Trophoblast cell (in vitro differentiated cells and primary cell): ENCODE measurements at regions not wholly inside any gene's neighbourhood (a gene's known extent, or its start where the extent isn't known, plus 50 kb on each side); places are given as distances from the start of the nearest gene placed in this dataset.

Experiments
- DNase-seq, 2 donors: peaks; one replicate each; pipeline ENCODE4 v3.0.0-alpha.2; 2016
- H2AFZ ChIP-seq: 2 replicates; pipeline ENCODE4 v1.6.1; 2013; ENCODE audit warnings: low read length, moderate library complexity, mild to moderate bottlenecking; ENCODE audit not compliant: insufficient read depth, poor library complexity
- H2AK5ac ChIP-seq: 2 replicates; pipeline ENCODE4 v1.6.1; 2013; ENCODE audit warnings: mild to moderate bottlenecking, low read length
- H2BK120ac ChIP-seq: 2 replicates; pipeline ENCODE4 v1.6.1; 2013; ENCODE audit warnings: low read length, mild to moderate bottlenecking, moderate library complexity; ENCODE audit not compliant: insufficient read depth, poor library complexity
- H2BK12ac ChIP-seq: 2 replicates; pipeline ENCODE4 v1.6.1; 2013; ENCODE audit warnings: mild to moderate bottlenecking, low read length, moderate library complexity
- H2BK5ac ChIP-seq: 2 replicates; pipeline ENCODE4 v1.6.1; 2013; ENCODE audit warnings: low read length, low read depth, moderate library complexity, mild to moderate bottlenecking; ENCODE audit not compliant: poor library complexity
- H3K14ac ChIP-seq: 2 replicates; pipeline ENCODE4 v1.6.1; 2013; ENCODE audit warnings: mild to moderate bottlenecking, low read length
- H3K18ac ChIP-seq: 2 replicates; pipeline ENCODE4 v1.6.1; 2013; ENCODE audit warnings: mild to moderate bottlenecking, low read length
- H3K23ac ChIP-seq: 2 replicates; pipeline ENCODE4 v1.6.1; 2013; ENCODE audit warnings: low read length
- H3K27ac ChIP-seq: 2 replicates; pipeline ENCODE4 v1.5.1; 2013; ENCODE audit warnings: low read depth, mild to moderate bottlenecking, inconsistent platforms, low read length, moderate library complexity
- H3K27me3 ChIP-seq: 2 replicates; pipeline ENCODE4 v1.6.1; 2013; ENCODE audit warnings: inconsistent platforms, mild to moderate bottlenecking, low read length, moderate library complexity; ENCODE audit not compliant: insufficient read depth
- H3K36me3 ChIP-seq, 2 experiments: 1 replicate in 1 of 2; 2 replicates in 1 of 2; pipeline ENCODE4 v1.6.1; 2013; ENCODE audit warnings: low read length in 2 of 2, mild to moderate bottlenecking in 2 of 2, moderate library complexity in 1 of 2; ENCODE audit not compliant: insufficient read depth in 2 of 2, control insufficient read depth in 1 of 2
- H3K4ac ChIP-seq: 2 replicates; pipeline ENCODE4 v1.6.1; 2013; ENCODE audit warnings: low read depth, mild to moderate bottlenecking, low read length, moderate library complexity
- H3K4me1 ChIP-seq, 2 experiments: 1 replicate in 1 of 2; 2 replicates in 1 of 2; pipeline ENCODE4 v1.6.1; 2013; ENCODE audit warnings: low read length in 2 of 2, mild to moderate bottlenecking in 2 of 2, moderate library complexity in 1 of 2; ENCODE audit not compliant: insufficient read depth in 2 of 2, control insufficient read depth in 1 of 2
- H3K4me2 ChIP-seq: 2 replicates; pipeline ENCODE4 v1.6.1; 2013; ENCODE audit warnings: inconsistent platforms, mild to moderate bottlenecking, low read length, moderate library complexity
- H3K4me3 ChIP-seq: 2 replicates; pipeline ENCODE4 v1.5.1; 2013; ENCODE audit warnings: mild to moderate bottlenecking, low read depth, low read length, inconsistent platforms
- H3K79me1 ChIP-seq: one replicate; pipeline ENCODE4 v1.6.1; 2013; ENCODE audit warnings: low read length
- H3K79me2 ChIP-seq: 2 replicates; pipeline ENCODE4 v1.6.1; 2013; ENCODE audit warnings: low read length, mild to moderate bottlenecking; ENCODE audit not compliant: control insufficient read depth, insufficient read depth, poor library complexity
- H3K9ac ChIP-seq: 2 replicates; pipeline ENCODE4 v1.6.1; 2013; ENCODE audit warnings: mild to moderate bottlenecking, low read length
- H3K9me3 ChIP-seq: 2 replicates; pipeline ENCODE4 v1.6.1; 2013; ENCODE audit warnings: low read depth, mild to moderate bottlenecking, control low read depth, inconsistent platforms, low read length; ENCODE audit not compliant: insufficient read depth
- H4K12ac ChIP-seq: 2 replicates; pipeline ENCODE4 v1.6.1; 2013; ENCODE audit warnings: low read depth, mild to moderate bottlenecking, low read length, moderate library complexity
- H4K8ac ChIP-seq: 2 replicates; pipeline ENCODE4 v1.6.1; 2013; ENCODE audit warnings: low read depth, mild to moderate bottlenecking, low read length, moderate library complexity
- H4K91ac ChIP-seq: one replicate; pipeline ENCODE4 v1.6.1; 2013; ENCODE audit warnings: low read depth, mild to moderate bottlenecking, low read length, moderate library complexity
- WGBS: extraction: QIAGEN DNeasy Blood & Tissue Kit; methylation state at CpG from one replicate; pipeline ENCODE4 v1.1.7; 2013; ENCODE audit warnings: missing lambda C conversion rate; ENCODE audit not compliant: insufficient read length, insufficient coverage; ENCODE audit errors: extremely low coverage; 5-methylcytosine and 5-hydroxymethylcytosine counted together

GRCh38 chr3:104578558-104578957 is 788.2 kb upstream of the ALCAM start:
- no peak overlapping the region for H3K9ac ChIP-seq
- H3K4me3 ChIP-seq: no peak overlapping the region
- no peak overlapping the region for H2AK5ac ChIP-seq
- no peak overlapping the region for H4K8ac ChIP-seq
- H3K14ac ChIP-seq: no peak overlapping the region
- H4K12ac ChIP-seq: no peak overlapping the region
- no peak overlapping the region for H2BK120ac ChIP-seq
- DNase-seq: no peak
- no peak overlapping the region for H4K91ac ChIP-seq
- H2BK5ac ChIP-seq: no peak overlapping the region
- no peak overlapping the region for H3K18ac ChIP-seq
- no peak overlapping the region for H3K4me2 ChIP-seq
- H3K23ac ChIP-seq: no peak overlapping the region
- H3K27ac ChIP-seq: no peak overlapping the region
- no peak overlapping the region for H3K4ac ChIP-seq
- no peaks in the 10 kb centered on the region for H3K79me2 ChIP-seq
- no peaks in the 10 kb centered on the region for H3K4me1 ChIP-seq
- H3K27me3 ChIP-seq: no peaks in the 10 kb centered on the region
- H3K36me3 ChIP-seq: peaks cover 6 to 8% of the 10 kb centered on the region in 2 experiments
- peaks cover 20% of the 10 kb centered on the region for H3K9me3 ChIP-seq
- H2AFZ ChIP-seq: no peak overlapping the region
- no peak overlapping the region for H2BK12ac ChIP-seq
- no peaks in the 10 kb centered on the region for H3K79me1 ChIP-seq
- WGBS: no CpG with 5 or more reads among the region's 3 CpGs

- DNase-seq: no peak
- Histone ChIP-seq H3K9me3 (peaks cover 7% of the 10 kb centered on the region), H4K91ac (no peak overlapping the region), H3K27me3 (no peaks in the 10 kb centered on the region), H4K8ac (no peak overlapping the region), H2BK5ac (no peak overlapping the region), H3K18ac (no peak overlapping the region), H3K4me3 (no peak overlapping the region), H3K14ac (no peak overlapping the region), H3K79me2 (no peaks in the 10 kb centered on the region), H3K4me2 (no peak overlapping the region), H3K79me1 (no peaks in the 10 kb centered on the region), H3K36me3 (peaks cover under 1 to 1% of the 10 kb centered on the region in 2 experiments), H2BK12ac (no peak overlapping the region), H3K27ac (no peak overlapping the region), H3K4ac (no peak overlapping the region), H2AK5ac (no peak overlapping the region), H2BK120ac (no peak overlapping the region), H3K23ac (no peak overlapping the region), H4K12ac (no peak overlapping the region), H3K9ac (no peak overlapping the region), H3K4me1 (no peaks in the 10 kb centered on the region), H2AFZ (no peak overlapping the region)
Observed at GRCh38 chr3:104582092-104582491, 784.6 kb upstream of the ALCAM start.

- no peak overlapping the region for H3K14ac ChIP-seq
- H3K4me2 ChIP-seq: no peak overlapping the region
- H3K18ac ChIP-seq: no peak overlapping the region
- H3K36me3 ChIP-seq: no peaks in the 10 kb centered on the region
- no peak overlapping the region for H4K91ac ChIP-seq
- WGBS: no CpG with 5 or more reads among the region's 5 CpGs
- no peaks in the 10 kb centered on the region for H3K27me3 ChIP-seq
- no peak overlapping the region for H2AFZ ChIP-seq
- no peak overlapping the region for H2AK5ac ChIP-seq
- H4K12ac ChIP-seq: no peak overlapping the region
- H3K4ac ChIP-seq: no peak overlapping the region
- no peak overlapping the region for H4K8ac ChIP-seq
- H3K4me3 ChIP-seq: no peak overlapping the region
- no peaks in the 10 kb centered on the region for H3K79me2 ChIP-seq
- H3K9me3 ChIP-seq: no peaks in the 10 kb centered on the region
- no peak overlapping the region for H2BK5ac ChIP-seq
- H3K9ac ChIP-seq: no peak overlapping the region
- peaks cover 0 to 2% of the 10 kb centered on the region in 2 experiments for H3K4me1 ChIP-seq
- H3K79me1 ChIP-seq: no peaks in the 10 kb centered on the region
- H3K27ac ChIP-seq: no peak overlapping the region
- no peak overlapping the region for H2BK12ac ChIP-seq
- DNase-seq: no peak
- no peak overlapping the region for H2BK120ac ChIP-seq
- no peak overlapping the region for H3K23ac ChIP-seq
Observed at GRCh38 chr3:104584682-104585081, 782.0 kb upstream of the ALCAM start.

DNA sequence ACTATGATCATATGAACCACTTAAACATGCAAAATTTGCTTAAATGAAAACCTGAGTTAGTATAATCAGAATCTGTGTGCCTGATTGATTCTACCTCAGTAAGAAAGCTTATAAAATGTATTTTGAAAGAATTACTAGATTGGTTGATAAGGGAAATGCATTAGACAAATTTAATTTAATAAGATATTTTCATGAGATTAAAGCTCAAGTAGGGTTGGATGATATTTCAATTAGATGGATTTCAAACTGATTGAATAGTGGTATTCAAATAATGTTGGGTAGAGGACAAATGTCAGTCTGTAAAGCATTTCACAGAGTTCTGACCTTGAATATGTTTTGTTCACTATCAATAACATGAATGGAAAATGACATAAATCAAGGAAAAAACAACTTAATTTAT is 780.4 kb upstream of the ALCAM start:
- no peak overlapping the region for H4K8ac ChIP-seq
- H2BK120ac ChIP-seq: no peak overlapping the region
- H3K27ac ChIP-seq: no peak overlapping the region
- no peak overlapping the region for H2BK5ac ChIP-seq
- no peaks in the 10 kb centered on the region for H3K9me3 ChIP-seq
- H3K4me2 ChIP-seq: no peak overlapping the region
- no peak overlapping the region for H3K4ac ChIP-seq
- H2BK12ac ChIP-seq: no peak overlapping the region
- H3K79me1 ChIP-seq: no peaks in the 10 kb centered on the region
- no peak overlapping the region for H3K18ac ChIP-seq
- no peak overlapping the region for H3K9ac ChIP-seq
- no peaks in the 10 kb centered on the region for H3K36me3 ChIP-seq
- DNase-seq: no peak
- H4K91ac ChIP-seq: no peak overlapping the region
- no peaks in the 10 kb centered on the region for H3K27me3 ChIP-seq
- no peak overlapping the region for H3K23ac ChIP-seq
- no peak overlapping the region for H3K14ac ChIP-seq
- peaks cover 0 to 2% of the 10 kb centered on the region in 2 experiments for H3K4me1 ChIP-seq
- H3K79me2 ChIP-seq: no peaks in the 10 kb centered on the region
- no peak overlapping the region for H2AK5ac ChIP-seq
- H4K12ac ChIP-seq: no peak overlapping the region
- no peak overlapping the region for H3K4me3 ChIP-seq
- no peak overlapping the region for H2AFZ ChIP-seq

- WGBS: no CpG with 5 or more reads among the region's 3 CpGs
- Histone ChIP-seq H4K8ac (no peak overlapping the region), H3K79me2 (no peaks in the 10 kb centered on the region), H3K79me1 (no peaks in the 10 kb centered on the region), H3K27ac (no peak overlapping the region), H2BK120ac (no peak overlapping the region), H2BK12ac (no peak overlapping the region), H4K91ac (no peak overlapping the region), H3K27me3 (no peaks in the 10 kb centered on the region), H2AFZ (no peak overlapping the region), H3K14ac (no peak overlapping the region), H4K12ac (no peak overlapping the region), H2BK5ac (no peak overlapping the region), H2AK5ac (no peak overlapping the region), H3K4ac (no peak overlapping the region), H3K23ac (no peak overlapping the region), H3K9me3 (no peaks in the 10 kb centered on the region), H3K18ac (no peak overlapping the region), H3K4me1 (peaks cover 0 to 2% of the 10 kb centered on the region in 2 experiments), H3K9ac (no peak overlapping the region), H3K36me3 (no peaks in the 10 kb centered on the region), H3K4me2 (no peak overlapping the region), H3K4me3 (no peak overlapping the region)
- DNase-seq: no peak
Observed at GRCh38 chr3:104588442-104588841, 778.3 kb upstream of the ALCAM start.
